Right atrium auricular region (tissue), 2 donors: ENCODE measurements at regions not wholly inside any gene's neighbourhood (a gene's known extent, or its start where the extent isn't known, plus 50 kb on each side); places are given as distances from the start of the nearest gene placed in this dataset.

Source experiments
- DNase-seq: peaks from one replicate; pipeline ENCODE4 v3.0.0-alpha.2; 2019; ENCODE audit warnings: low spot score
- H3K27ac ChIP-seq, 2 donors: fragments of 200-600 bp; sonication (generic); 1 replicate in 1 of 2; 2 replicates in 1 of 2; pipeline ENCODE4 v1.5.1; 2016 to 2019
- H3K27me3 ChIP-seq, 2 donors: fragments of 200-600 bp; sonication (generic); one replicate each; pipeline versions ENCODE4 v1.5.1 to v1.6.0; 2017 to 2019
- H3K36me3 ChIP-seq: fragments of 200-600 bp; sonication (generic); one replicate; pipeline ENCODE4 v1.5.1; 2016
- H3K4me1 ChIP-seq, 2 donors: fragments of 200-600 bp; sonication (generic); one replicate each; pipeline versions ENCODE4 v1.5.1 to v1.6.0; 2017 to 2019
- H3K4me3 ChIP-seq, 2 donors: fragments of 200-600 bp; sonication (generic); 1 replicate in 1 of 2; 2 replicates in 1 of 2; pipeline ENCODE4 v1.5.1; 2017 to 2019; ENCODE audit warnings: mild to moderate bottlenecking in 1 of 2, moderate library complexity in 1 of 2
- H3K9me3 ChIP-seq, 2 donors: fragments of 200-600 bp; sonication (generic); one replicate each; pipeline ENCODE4 v1.5.1; 2019
- CTCF ChIP-seq, 2 donors: fragments of 200-600 bp; sonication (generic); IDR thresholded peaks; one replicate each; pipeline ENCODE4 v1.5.1; 2019; ENCODE audit warnings: antibody characterized with exemption in 2 of 2

GRCh38 chr3:159726231-159726964 is 262.2 kb upstream of the IL12A start:
- no peaks in the 10 kb centered on the region for H3K36me3 ChIP-seq
- H3K27ac ChIP-seq, result no peak overlapping the region
- H3K4me3 ChIP-seq, result no peak overlapping the region
- DNase-seq, result no peak
- H3K9me3 ChIP-seq, result no peaks in the 10 kb centered on the region
- no peak for TF ChIP-seq CTCF (IDR thresholded peaks at IDR 0.05)
- H3K4me1 ChIP-seq, result no peaks in the 10 kb centered on the region
- H3K27me3 ChIP-seq, result no peaks in the 10 kb centered on the region

DNA sequence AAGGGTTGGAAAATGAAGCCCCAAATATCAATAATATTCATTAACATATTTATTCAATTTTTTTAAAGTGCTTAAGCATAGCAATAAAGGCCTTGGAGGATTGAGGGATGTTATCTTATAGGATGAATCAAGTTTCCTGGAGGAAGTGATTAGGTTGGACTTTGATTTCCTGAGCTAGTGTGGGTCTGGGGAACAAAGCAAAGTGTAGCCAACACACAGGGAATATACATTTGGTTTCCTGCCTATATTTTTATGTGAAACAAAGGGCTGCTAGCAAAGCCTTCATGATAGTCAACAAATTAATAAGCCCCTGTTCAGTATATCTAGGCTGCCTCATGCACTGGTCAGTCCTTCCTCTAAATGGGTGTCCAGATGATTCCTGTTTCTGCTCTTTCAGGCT is 261.1 kb upstream of the IL12A start:
- DNase-seq, result no peak
- Histone ChIP-seq H3K4me3 (no peak overlapping the region), H3K36me3 (no peaks in the 10 kb centered on the region), H3K4me1 (peaks cover 0 to 8% of the 10 kb centered on the region in 2 donors), H3K27ac (no peak overlapping the region), H3K9me3 (no peaks in the 10 kb centered on the region), H3K27me3 (no peaks in the 10 kb centered on the region)
- no peak for TF ChIP-seq CTCF (IDR thresholded peaks at IDR 0.05)

DNA sequence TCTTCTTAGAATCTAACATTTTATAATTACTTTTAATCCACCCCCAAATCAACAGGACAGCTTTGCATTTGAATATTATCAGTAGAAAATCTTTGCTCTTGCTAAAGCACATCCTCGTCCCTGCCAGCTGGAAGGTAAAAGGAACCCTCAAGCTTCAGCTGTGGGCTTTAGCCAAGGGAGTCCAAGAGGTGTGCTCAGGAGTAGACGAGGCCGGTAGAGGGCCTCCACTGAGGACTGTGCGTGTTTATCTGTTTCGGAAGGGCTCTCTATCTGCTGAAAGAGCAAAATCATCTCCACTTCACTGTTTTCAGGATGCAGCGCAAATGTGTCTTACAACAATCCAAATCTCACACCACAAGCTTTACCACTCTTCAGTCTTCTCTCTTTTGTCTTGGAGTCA is 257.4 kb upstream of the IL12A start:
- Histone ChIP-seq H3K27me3 (no peaks in the 10 kb centered on the region), H3K36me3 (no peaks in the 10 kb centered on the region), H3K4me1 (peaks cover 0 to 14% of the 10 kb centered on the region in 2 donors), H3K27ac (no peak overlapping the region), H3K4me3 (no peak overlapping the region), H3K9me3 (no peaks in the 10 kb centered on the region)
- no peak for DNase-seq
- no peak for TF ChIP-seq CTCF (IDR thresholded peaks at IDR 0.05)

DNA sequence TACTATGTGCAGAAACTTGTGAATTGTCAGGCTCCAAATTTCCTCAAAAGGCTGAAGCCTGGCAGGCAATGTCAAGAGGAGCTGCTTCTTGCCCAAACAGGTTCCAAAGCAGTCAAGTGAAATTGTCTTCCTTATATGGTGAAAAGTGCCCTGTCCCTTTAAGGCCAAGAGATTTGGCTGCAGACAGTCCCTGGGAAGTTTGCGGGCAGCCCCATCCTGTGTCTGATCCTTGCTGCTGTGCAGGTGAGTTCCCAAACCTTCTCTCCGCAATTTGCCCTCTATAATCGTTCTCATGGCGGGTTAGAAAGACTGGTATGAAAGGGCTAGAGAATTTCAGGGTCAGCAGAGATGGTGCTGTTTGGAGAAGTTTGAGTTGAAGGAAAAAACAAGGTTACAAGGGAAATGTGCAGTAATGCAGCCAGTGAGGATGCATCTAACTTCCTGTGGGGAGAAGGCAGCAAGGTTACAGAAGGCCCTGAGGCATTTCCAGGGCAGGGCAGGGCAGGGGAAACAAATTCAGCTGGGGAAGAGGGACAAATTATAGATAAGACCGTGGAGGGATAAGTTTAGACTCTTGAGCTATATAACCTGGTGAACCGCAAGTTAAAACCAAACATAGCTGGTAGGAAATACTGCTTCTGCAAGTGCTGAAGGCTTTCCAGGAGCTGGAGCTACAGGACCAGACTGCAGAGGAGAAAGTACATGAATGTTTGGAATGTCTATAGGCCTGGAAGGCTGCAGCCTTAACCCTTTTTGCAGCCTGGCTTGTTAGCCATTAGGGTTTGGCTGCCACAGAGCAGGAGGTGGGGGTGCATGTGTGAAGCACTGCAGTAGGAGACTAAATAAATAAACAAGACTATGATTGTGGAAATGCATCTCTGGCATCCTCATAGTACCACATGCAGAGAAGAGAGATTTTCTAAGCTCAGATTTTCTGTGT is 256.2 kb upstream of the IL12A start:
- Histone ChIP-seq H3K9me3 (no peaks in the 10 kb centered on the region), H3K36me3 (no peaks in the 10 kb centered on the region), H3K27me3 (no peaks in the 10 kb centered on the region), H3K4me1 (peaks cover 0 to 14% of the 10 kb centered on the region in 2 donors), H3K27ac (peak overlapping the region; percentile 21 to 43), H3K4me3 (peak overlapping the region; percentile 3 to 35)
- DNase-seq, result no peak
- TF ChIP-seq CTCF (IDR thresholded peaks at IDR 0.05), result peak in 1 of 2 donors; percentile 18

DNA sequence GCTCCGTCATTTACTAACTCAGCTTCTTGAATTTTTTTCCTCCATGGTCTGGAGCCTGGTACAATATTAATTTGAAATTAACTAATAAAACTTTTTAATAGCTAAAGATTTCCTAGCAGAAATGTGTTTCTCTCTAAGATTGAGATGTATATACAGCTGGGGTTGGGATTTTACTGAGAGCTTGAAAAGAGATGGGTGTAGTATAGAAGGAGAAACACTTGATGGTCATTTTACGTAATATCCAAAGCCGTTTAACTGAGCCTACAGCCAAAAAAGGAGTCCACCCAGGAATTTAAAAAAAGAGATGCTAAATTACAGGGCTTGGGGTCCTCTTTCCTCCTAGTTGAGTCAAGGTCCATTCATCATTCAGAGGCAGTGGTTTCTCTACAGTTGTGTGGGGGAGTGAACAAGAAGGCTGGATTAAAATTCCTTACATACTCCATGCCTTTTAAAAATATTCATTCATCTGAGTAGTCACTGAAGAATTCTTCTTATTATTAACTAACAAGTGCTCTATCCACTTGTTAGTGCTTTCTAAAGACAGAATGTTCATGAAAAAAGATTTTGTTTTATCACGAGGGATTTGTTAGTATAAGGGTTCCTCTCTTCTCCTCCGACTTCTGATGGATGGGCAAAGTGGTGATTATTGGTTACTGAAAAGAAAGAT is 255.3 kb upstream of the IL12A start:
- Histone ChIP-seq H3K27ac (peak overlapping the region in 1 of 2 donors; percentile 43), H3K27me3 (no peaks in the 10 kb centered on the region), H3K9me3 (no peaks in the 10 kb centered on the region), H3K4me1 (peaks cover 0 to 14% of the 10 kb centered on the region in 2 donors), H3K4me3 (no peak overlapping the region), H3K36me3 (no peaks in the 10 kb centered on the region)
- DNase-seq, result no peak
- TF ChIP-seq CTCF (IDR thresholded peaks at IDR 0.05), result no peak
